Gastrocnemius medialis (tissue), 4 donors: ENCODE measurements at regions not wholly inside any gene's neighbourhood (a gene's known extent, or its start where the extent isn't known, plus 50 kb on each side); places are given as distances from the start of the nearest gene placed in this dataset.

Experiments
- POLR2A ChIP-seq, 2 donors: fragments of 450-650 bp; IDR thresholded peaks; one replicate each; pipeline ENCODE4 v1.6.1; 2017; ENCODE audit warnings: antibody characterized with exemption in 2 of 2, mild to moderate bottlenecking in 2 of 2, moderate library complexity in 2 of 2
- TF ChIP-seq, protein P1 (sequence below), 5 experiments: fragments of 450-650 bp in 3 of 5; fragments of 200-600 bp in 2 of 5; sonication (generic) in 2 of 5; IDR thresholded peaks in 4 of 5; conservative IDR thresholded peaks in 1 of 5; 1 replicate in 4 of 5; 2 replicates in 1 of 5; pipeline ENCODE4 v1.5.1; 2016 to 2019; ENCODE audit warnings: antibody characterized with exemption in 5 of 5, mild to moderate bottlenecking in 3 of 5, moderate library complexity in 3 of 5

DNA sequence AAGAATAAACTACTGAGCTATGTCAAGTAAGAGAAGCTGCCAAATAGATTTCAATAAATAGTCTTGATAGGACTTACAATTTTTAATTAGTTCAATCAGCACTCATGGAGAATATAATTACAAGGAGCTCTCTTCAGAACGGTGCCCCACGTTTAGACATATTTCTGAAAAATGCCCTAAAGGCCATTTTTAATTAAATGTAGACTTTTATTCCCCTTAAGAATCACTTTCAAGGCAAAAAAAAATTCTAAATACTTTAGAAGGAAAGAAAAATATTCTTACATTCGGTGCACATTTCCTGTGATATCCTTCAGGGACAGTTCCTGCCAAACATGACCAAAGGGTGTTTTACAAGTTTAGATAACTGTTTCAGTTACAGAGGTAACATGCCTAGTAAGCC lies 202.5 kb upstream of the CDH7 start:
- no peak for TF ChIP-seq POLR2A (IDR thresholded peaks at IDR 0.05)
- TF ChIP-seq, protein P1, sequence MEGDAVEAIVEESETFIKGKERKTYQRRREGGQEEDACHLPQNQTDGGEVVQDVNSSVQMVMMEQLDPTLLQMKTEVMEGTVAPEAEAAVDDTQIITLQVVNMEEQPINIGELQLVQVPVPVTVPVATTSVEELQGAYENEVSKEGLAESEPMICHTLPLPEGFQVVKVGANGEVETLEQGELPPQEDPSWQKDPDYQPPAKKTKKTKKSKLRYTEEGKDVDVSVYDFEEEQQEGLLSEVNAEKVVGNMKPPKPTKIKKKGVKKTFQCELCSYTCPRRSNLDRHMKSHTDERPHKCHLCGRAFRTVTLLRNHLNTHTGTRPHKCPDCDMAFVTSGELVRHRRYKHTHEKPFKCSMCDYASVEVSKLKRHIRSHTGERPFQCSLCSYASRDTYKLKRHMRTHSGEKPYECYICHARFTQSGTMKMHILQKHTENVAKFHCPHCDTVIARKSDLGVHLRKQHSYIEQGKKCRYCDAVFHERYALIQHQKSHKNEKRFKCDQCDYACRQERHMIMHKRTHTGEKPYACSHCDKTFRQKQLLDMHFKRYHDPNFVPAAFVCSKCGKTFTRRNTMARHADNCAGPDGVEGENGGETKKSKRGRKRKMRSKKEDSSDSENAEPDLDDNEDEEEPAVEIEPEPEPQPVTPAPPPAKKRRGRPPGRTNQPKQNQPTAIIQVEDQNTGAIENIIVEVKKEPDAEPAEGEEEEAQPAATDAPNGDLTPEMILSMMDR (IDR thresholded peaks at IDR 0.05 in 4 of 5, conservative IDR thresholded peaks at IDR 0.05 in 1 of 5) = no peak
